ENCODE measurements at regions not wholly inside any gene's neighbourhood (a gene's known extent, or its start where the extent isn't known, plus 50 kb on each side); places are given as distances from the start of the nearest gene placed in this dataset.

DNA sequence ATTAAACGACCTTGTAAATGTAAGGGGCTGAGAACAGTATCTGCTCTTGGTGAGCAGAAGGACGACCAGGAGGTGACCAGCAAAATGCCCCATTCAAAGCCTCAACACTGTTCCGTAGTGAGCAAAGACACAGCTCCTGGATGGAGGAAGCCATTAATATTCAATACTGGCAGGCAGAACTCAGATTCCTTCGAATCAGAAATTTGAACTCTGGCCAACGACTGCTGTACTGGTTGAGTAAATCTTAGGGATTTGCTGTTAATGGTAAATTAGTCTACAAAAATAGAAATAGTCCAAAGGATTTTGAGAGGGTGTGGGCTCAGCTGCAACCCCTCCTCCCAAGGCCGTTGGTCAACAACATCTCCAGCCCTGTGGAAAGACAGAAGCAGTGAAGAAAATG is 130.5 kb upstream of the PFKP start:
- H3K79me1 ChIP-seq (ENCODE audit: low read depth in 1 of 2, low read length in 2 of 2) = no peaks in the 10 kb centered on the region
- H2AK5ac ChIP-seq (ENCODE audit: low read depth, low read length) = no peak overlapping the region
- ChIA-PET POLR2A (ENCODE audit: unreplicated experiment) (interaction anchor here (0.6 kb wide), 1 partner anchor 1271 kb away, joined by 3 read pairs; no protein-coding TSS in a partner anchor), CTCF (interaction anchor here (1.0 to 2.8 kb wide), 2 partner anchors 42 to 108 kb away, joined by 3 to 24 read pairs; no protein-coding TSS in a partner anchor)
- intact Hi-C loops (cut with micrococcal nuclease) = no loop called here
- H3K18ac ChIP-seq (ENCODE audit: low read depth, low read length) = no peak overlapping the region
- peak; percentile 37 for ATAC-seq (ENCODE audit: low read depth)
- no peak overlapping the region for H3K4ac ChIP-seq (ENCODE audit: low read depth, low read length)
- in situ Hi-C loops (cut with MboI; ENCODE audit: low sequenced_read_pairs) = no loop called here
- TF ChIP-seq RCOR1 (IDR thresholded peaks at IDR 0.05; ENCODE audit: insufficient replicate concordance, low read length) (no peak), MXI1 (IDR thresholded peaks at IDR 0.05; ENCODE audit: borderline replicate concordance, low read depth, low read length) (no peak), MAZ (IDR thresholded peaks at IDR 0.05; ENCODE audit: borderline replicate concordance, low read depth, low read length) (no peak), RFX5 (IDR thresholded peaks at IDR 0.05; ENCODE audit: low read depth, low read length) (no peak), CHD1 (IDR thresholded peaks at IDR 0.05; ENCODE audit: low read depth, low read length) (no peak), POLR2A (IDR thresholded peaks at IDR 0.05; ENCODE audit: low read depth, low read length) (no peak), BHLHE40 (IDR thresholded peaks at IDR 0.05; ENCODE audit: low read depth, low read length) (no peak), SMC3 (IDR thresholded peaks at IDR 0.05; ENCODE audit: low read depth, low read length) (no peak), MAFK (IDR thresholded peaks at IDR 0.05; ENCODE audit: low read depth, low read length) (no peak), FOS (IDR thresholded peaks at IDR 0.05; ENCODE audit: low read depth, low read length) (no peak)
- TF ChIP-seq, protein P1, sequence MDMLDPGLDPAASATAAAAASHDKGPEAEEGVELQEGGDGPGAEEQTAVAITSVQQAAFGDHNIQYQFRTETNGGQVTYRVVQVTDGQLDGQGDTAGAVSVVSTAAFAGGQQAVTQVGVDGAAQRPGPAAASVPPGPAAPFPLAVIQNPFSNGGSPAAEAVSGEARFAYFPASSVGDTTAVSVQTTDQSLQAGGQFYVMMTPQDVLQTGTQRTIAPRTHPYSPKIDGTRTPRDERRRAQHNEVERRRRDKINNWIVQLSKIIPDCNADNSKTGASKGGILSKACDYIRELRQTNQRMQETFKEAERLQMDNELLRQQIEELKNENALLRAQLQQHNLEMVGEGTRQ (IDR thresholded peaks at IDR 0.05; ENCODE audit: low read depth, low read length) = no peak
- TF ChIP-seq, protein P2, sequence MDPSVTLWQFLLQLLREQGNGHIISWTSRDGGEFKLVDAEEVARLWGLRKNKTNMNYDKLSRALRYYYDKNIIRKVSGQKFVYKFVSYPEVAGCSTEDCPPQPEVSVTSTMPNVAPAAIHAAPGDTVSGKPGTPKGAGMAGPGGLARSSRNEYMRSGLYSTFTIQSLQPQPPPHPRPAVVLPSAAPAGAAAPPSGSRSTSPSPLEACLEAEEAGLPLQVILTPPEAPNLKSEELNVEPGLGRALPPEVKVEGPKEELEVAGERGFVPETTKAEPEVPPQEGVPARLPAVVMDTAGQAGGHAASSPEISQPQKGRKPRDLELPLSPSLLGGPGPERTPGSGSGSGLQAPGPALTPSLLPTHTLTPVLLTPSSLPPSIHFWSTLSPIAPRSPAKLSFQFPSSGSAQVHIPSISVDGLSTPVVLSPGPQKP (IDR thresholded peaks at IDR 0.05; ENCODE audit: borderline replicate concordance, low read depth, low read length) = no peak
- H3K23ac ChIP-seq (ENCODE audit: low read depth, low read length) = no peak overlapping the region
- peaks cover 15% of the 10 kb centered on the region for H3K27me3 ChIP-seq (ENCODE audit: control insufficient read depth, insufficient read depth, low read length)
- no peaks in the 10 kb centered on the region for H3K9me1 ChIP-seq (ENCODE audit: insufficient read depth, low read length)
- H3K27ac ChIP-seq (ENCODE audit: insufficient read depth, low read length) = no peak overlapping the region
- H2BK15ac ChIP-seq (ENCODE audit: low read depth, low read length) = no peak overlapping the region
- 0 out of 2 replicates have a peak, but pooled peaks cover 2% of the 10 kb centered on the region for H3K4me1 ChIP-seq (ENCODE audit: control insufficient read depth, insufficient read depth, low read length)
- H3K56ac ChIP-seq (ENCODE audit: extremely low read depth, insufficient read depth, low read length) = no peak overlapping the region
- H3K9me3 ChIP-seq (ENCODE audit: control insufficient read depth, insufficient read depth, low read length) = no peaks in the 10 kb centered on the region
- no peak overlapping the region for H2BK20ac ChIP-seq (ENCODE audit: low read depth, low read length)
- no TSS peak for BruUV-seq (replicated peaks)
- H2AK9ac ChIP-seq (replicated peaks; ENCODE audit: low read depth, low read length, poor library complexity) = no peak overlapping the region
- H3K9ac ChIP-seq (ENCODE audit: low read depth, low read length) = no peak overlapping the region
- no peak for DNase-seq
- H3K4me2 ChIP-seq (ENCODE audit: low read depth, low read length) = no peak overlapping the region
- H2AFZ ChIP-seq (replicated peaks; ENCODE audit: low read length, poor library complexity) = no peak overlapping the region
- H2BK5ac ChIP-seq (ENCODE audit: low read depth, low read length, poor library complexity, severe bottlenecking) = no peak overlapping the region
- dilution Hi-C loops (cut with HindIII; ENCODE audit: low sequenced_read_pairs, unreplicated experiment) = loop anchor here (25.0 kb wide), 1 partner anchor 100 kb away; no protein-coding TSS in a partner anchor
- no peak overlapping the region for H4K91ac ChIP-seq (ENCODE audit: insufficient read depth, low read depth, low read length)
- no peak overlapping the region for H4K8ac ChIP-seq (ENCODE audit: low read depth in 2 of 2, low read length in 2 of 2)
- no peak overlapping the region for H3K14ac ChIP-seq (replicated peaks; ENCODE audit: low read depth, low read length)
- H3K4me3 ChIP-seq (ENCODE audit: insufficient read depth, low read depth, low read length) = no peak overlapping the region
- no CpG with 5 or more reads among the region's 6 CpGs for WGBS, 2 experiments (ENCODE audit: extremely low coverage in 2 of 2, insufficient read length in 1 of 2)
- H2BK120ac ChIP-seq (ENCODE audit: low read depth, low read length) = no peak overlapping the region
- H3K36me3 ChIP-seq (ENCODE audit: control insufficient read depth, insufficient read depth, low read length) = no peaks in the 10 kb centered on the region
- H4K20me1 ChIP-seq (ENCODE audit: insufficient read depth, low read length) = no peaks in the 10 kb centered on the region
- H4K5ac ChIP-seq (ENCODE audit: low read depth, low read length) = no peak overlapping the region
